GM21723 (cell line): ENCODE measurements at regions not wholly inside any gene's neighbourhood (a gene's known extent, or its start where the extent isn't known, plus 50 kb on each side); places are given as distances from the start of the nearest gene placed in this dataset.

Experiments
- ATAC-seq: cut with Tn5 transposase; IDR thresholded peaks from one replicate; pipeline ENCODE4 v1.9.1; 2021; ENCODE audit warnings: mild to moderate bottlenecking, moderate library complexity; ENCODE audit not compliant: unreplicated experiment

DNA sequence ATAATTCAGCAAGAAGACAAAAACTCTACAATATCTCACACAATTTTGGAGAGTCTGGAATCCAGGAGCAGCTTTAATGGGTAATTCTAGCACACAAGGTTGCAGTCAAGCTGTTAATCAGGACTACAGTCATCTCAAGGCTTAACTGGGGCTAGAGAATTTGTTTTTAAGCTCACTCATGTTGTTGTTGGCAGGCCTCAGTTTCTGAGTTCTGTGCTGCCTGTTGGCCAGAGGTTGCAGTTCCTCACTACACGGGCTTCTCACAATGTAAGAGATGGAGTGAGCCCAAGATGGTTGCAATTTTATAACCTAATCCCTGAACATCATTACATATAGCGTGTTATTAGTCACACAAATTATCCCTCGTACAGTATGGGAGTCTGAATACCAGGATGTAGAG, 50.6 kb upstream of the TMEFF2 start:
- no peak for ATAC-seq
